B cell (primary cell): ENCODE measurements at regions not wholly inside any gene's neighbourhood (a gene's known extent, or its start where the extent isn't known, plus 50 kb on each side); places are given as distances from the start of the nearest gene placed in this dataset.

ENCODE experiments used
- EZH2 ChIP-seq: IDR thresholded peaks from 2 replicates; pipeline ENCODE4 v1.6.1; 2012; ENCODE audit warnings: borderline replicate concordance, low read depth, mild to moderate bottlenecking, moderate library complexity, low read length; ENCODE audit not compliant: insufficient read depth, poor library complexity, severe bottlenecking
- TF ChIP-seq, protein P1 (sequence below): fragments of 200-600 bp; IDR thresholded peaks from one replicate; pipeline ENCODE4 v1.8.0; 2022; ENCODE audit warnings: antibody characterized with exemption, mild to moderate bottlenecking

DNA sequence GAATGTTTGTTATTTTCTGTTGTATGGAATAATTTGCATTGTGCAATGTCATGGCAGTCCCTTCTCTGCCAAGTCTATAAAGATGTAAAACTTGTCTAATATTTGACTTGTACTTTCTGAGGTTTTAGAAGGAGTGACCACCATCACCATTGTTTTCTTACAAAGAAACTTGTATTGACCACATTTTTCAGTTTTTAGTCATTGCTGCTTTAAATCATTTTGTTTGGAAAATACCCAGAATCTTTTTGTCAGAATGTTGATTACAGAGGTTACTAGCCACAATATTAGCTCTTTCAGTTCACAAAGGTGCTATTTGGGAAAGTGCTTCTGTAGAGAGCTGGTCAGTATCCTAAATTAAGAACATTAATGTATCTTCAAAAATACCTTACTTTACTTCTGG is 532.4 kb upstream of the GBE1 start:
- TF ChIP-seq, protein P1, sequence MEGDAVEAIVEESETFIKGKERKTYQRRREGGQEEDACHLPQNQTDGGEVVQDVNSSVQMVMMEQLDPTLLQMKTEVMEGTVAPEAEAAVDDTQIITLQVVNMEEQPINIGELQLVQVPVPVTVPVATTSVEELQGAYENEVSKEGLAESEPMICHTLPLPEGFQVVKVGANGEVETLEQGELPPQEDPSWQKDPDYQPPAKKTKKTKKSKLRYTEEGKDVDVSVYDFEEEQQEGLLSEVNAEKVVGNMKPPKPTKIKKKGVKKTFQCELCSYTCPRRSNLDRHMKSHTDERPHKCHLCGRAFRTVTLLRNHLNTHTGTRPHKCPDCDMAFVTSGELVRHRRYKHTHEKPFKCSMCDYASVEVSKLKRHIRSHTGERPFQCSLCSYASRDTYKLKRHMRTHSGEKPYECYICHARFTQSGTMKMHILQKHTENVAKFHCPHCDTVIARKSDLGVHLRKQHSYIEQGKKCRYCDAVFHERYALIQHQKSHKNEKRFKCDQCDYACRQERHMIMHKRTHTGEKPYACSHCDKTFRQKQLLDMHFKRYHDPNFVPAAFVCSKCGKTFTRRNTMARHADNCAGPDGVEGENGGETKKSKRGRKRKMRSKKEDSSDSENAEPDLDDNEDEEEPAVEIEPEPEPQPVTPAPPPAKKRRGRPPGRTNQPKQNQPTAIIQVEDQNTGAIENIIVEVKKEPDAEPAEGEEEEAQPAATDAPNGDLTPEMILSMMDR, result no peak
- no peak for TF ChIP-seq EZH2
